H1 (cell line): ENCODE measurements at regions not wholly inside any gene's neighbourhood (a gene's known extent, or its start where the extent isn't known, plus 50 kb on each side); places are given as distances from the start of the nearest gene placed in this dataset.

Experiments used
- CTCF ChIA-PET: fragments of 300-600 bp; sonication (Branson Sonifier 250); formaldehyde crosslinking; loops from one replicate; lab custom pipeline; 2021; ENCODE audit not compliant: partially characterized antibody; lab: Charles Lee
- POLR2A ChIA-PET: fragments of 300-600 bp; sonication (Branson Sonifier 250); formaldehyde crosslinking; loops from one replicate; lab custom pipeline; 2021; ENCODE audit warnings: inconsistent platforms; ENCODE audit not compliant: partially characterized antibody; lab: Charles Lee
- DNase-seq, 2 experiments: peaks; one replicate each; pipeline versions ENCODE4 v3.0.0 to v3.0.0-alpha.2; 2010 to 2022; ENCODE audit warnings: low spot score in 2 of 2, low read depth in 1 of 2, mixed read lengths in 1 of 2
- FAIRE-seq: peaks from 2 replicates; lab custom pipeline; 2011; peaks lifted over from hg19 to GRCh38; lab: Jason Lieb, UNC
- H2AFZ ChIP-seq: 2 replicates; pipeline ENCODE4 v1.8.1; 2012; ENCODE audit warnings: low read length, inconsistent platforms
- H2AK5ac ChIP-seq: 2 replicates; pipeline ENCODE4 v1.6.1; 2013; ENCODE audit warnings: low read depth, low read length
- H2BK120ac ChIP-seq: replicated peaks from 2 replicates; pipeline ENCODE3; 2013; ENCODE audit warnings: low read depth, low read length, inconsistent platforms
- H2BK12ac ChIP-seq: 2 replicates; pipeline ENCODE4 v1.6.1; 2013; ENCODE audit warnings: low read depth, low read length
- H2BK15ac ChIP-seq: 2 replicates; pipeline ENCODE4 v1.6.1; 2013; ENCODE audit warnings: low read length
- H2BK20ac ChIP-seq: 2 replicates; pipeline ENCODE4 v1.6.1; 2013; ENCODE audit warnings: low read length
- H2BK5ac ChIP-seq: 2 replicates; pipeline ENCODE4 v1.6.1; 2013; ENCODE audit warnings: low read depth, low read length
- H3K14ac ChIP-seq: 2 replicates; pipeline ENCODE4 v1.6.1; 2013; ENCODE audit warnings: inconsistent platforms; ENCODE audit not compliant: insufficient read length
- H3K18ac ChIP-seq: 2 replicates; pipeline ENCODE4 v1.6.1; 2013; ENCODE audit warnings: low read length; ENCODE audit errors: extremely low read depth
- H3K23ac ChIP-seq: 2 replicates; pipeline ENCODE4 v1.6.1; 2013; ENCODE audit warnings: inconsistent platforms; ENCODE audit not compliant: insufficient read length
- H3K23me2 ChIP-seq: 2 replicates; pipeline ENCODE4 v1.6.1; 2013; ENCODE audit warnings: low read depth, low read length
- H3K27ac ChIP-seq: 2 replicates; pipeline ENCODE4 v1.6.1; 2011; ENCODE audit warnings: low read depth, low read length, inconsistent platforms
- H3K27me3 ChIP-seq, 4 experiments: replicated peaks in 1 of 4; 1 replicate in 1 of 4; 2 replicates in 3 of 4; pipeline versions ENCODE4 v1.6.1 to v1.8.1; 2011 to 2013; ENCODE audit warnings: low read length in 3 of 4, mild to moderate bottlenecking in 3 of 4, inconsistent platforms in 2 of 4, mixed read lengths in 2 of 4, moderate library complexity in 1 of 4; ENCODE audit not compliant: control insufficient read depth in 3 of 4, insufficient read depth in 3 of 4; ENCODE audit errors: extremely low read depth in 1 of 4
- H3K36me3 ChIP-seq, 4 experiments: 2 replicates each; pipeline versions ENCODE4 v1.6.1 to v1.8.1; 2011 to 2013; ENCODE audit warnings: mild to moderate bottlenecking in 4 of 4, low read length in 3 of 4, moderate library complexity in 2 of 4, control low read depth in 1 of 4, inconsistent platforms in 1 of 4; ENCODE audit not compliant: insufficient read depth in 4 of 4, control insufficient read depth in 2 of 4
- H3K4ac ChIP-seq: replicated peaks from 2 replicates; pipeline ENCODE3; 2013; ENCODE audit warnings: low read length, low read depth, mixed read lengths, inconsistent platforms; ENCODE audit not compliant: insufficient read length
- H3K4me1 ChIP-seq, 4 experiments: replicated peaks in 1 of 4; 1 replicate in 1 of 4; 2 replicates in 3 of 4; pipeline versions ENCODE4 v1.6.1 to v1.8.1; 2011 to 2013; ENCODE audit warnings: low read length in 3 of 4, inconsistent platforms in 2 of 4, mixed read lengths in 1 of 4; ENCODE audit not compliant: insufficient read depth in 4 of 4, control insufficient read depth in 3 of 4
- H3K4me2 ChIP-seq, 2 experiments: 2 replicates each; pipeline versions ENCODE4 v1.6.1 to v1.8.1; 2011 to 2013; ENCODE audit warnings: low read depth in 2 of 2, low read length in 2 of 2, control low read depth in 1 of 2, inconsistent platforms in 1 of 2, mild to moderate bottlenecking in 1 of 2; ENCODE audit not compliant: insufficient read depth in 1 of 2
- H3K4me3 ChIP-seq, 4 experiments: fragments of 200-600, 300-600 bp in 1 of 4; sonication (generic), shearing (Covaris generic), sonication (Bioruptor Twin) in 1 of 4; 2 replicates each; pipeline versions ENCODE4 v1.5.1 to v1.8.1; 2011 to 2016; ENCODE audit warnings: low read length in 4 of 4, low read depth in 3 of 4, control low read depth in 2 of 4, inconsistent platforms in 2 of 4, mild to moderate bottlenecking in 2 of 4, mixed read lengths in 1 of 4, moderate library complexity in 1 of 4; ENCODE audit not compliant: insufficient read depth in 2 of 4; ENCODE audit errors: extremely low read depth in 1 of 4
- H3K56ac ChIP-seq: replicated peaks from 2 replicates; pipeline ENCODE3; 2013; ENCODE audit warnings: low read depth, mild to moderate bottlenecking, mixed read lengths, low read length, inconsistent platforms; ENCODE audit not compliant: insufficient read length
- H3K79me1 ChIP-seq: 2 replicates; pipeline ENCODE4 v1.6.1; 2013; ENCODE audit warnings: low read depth, low read length, control low read depth
- H3K79me2 ChIP-seq, 2 experiments: 2 replicates each; pipeline versions ENCODE4 v1.6.1 to v1.8.1; 2012 to 2013; ENCODE audit warnings: low read length in 2 of 2, mild to moderate bottlenecking in 2 of 2, inconsistent platforms in 1 of 2; ENCODE audit not compliant: insufficient read depth in 2 of 2, control insufficient read depth in 1 of 2
- H3K9ac ChIP-seq, 4 experiments: replicated peaks in 1 of 4; 1 replicate in 1 of 4; 2 replicates in 3 of 4; pipeline versions ENCODE4 v1.6.1 to v1.8.1; 2011 to 2013; ENCODE audit warnings: low read depth in 3 of 4, low read length in 3 of 4, control low read depth in 2 of 4, mild to moderate bottlenecking in 2 of 4, moderate library complexity in 2 of 4, inconsistent platforms in 1 of 4; ENCODE audit errors: extremely low read depth in 1 of 4
- H3K9me3 ChIP-seq, 2 experiments: 2 replicates each; pipeline versions ENCODE4 v1.6.1 to v1.8.1; 2012 to 2013; ENCODE audit warnings: mild to moderate bottlenecking in 2 of 2, moderate library complexity in 2 of 2, control low read depth in 1 of 2, inconsistent platforms in 1 of 2, low read depth in 1 of 2, low read length in 1 of 2, mixed read lengths in 1 of 2; ENCODE audit not compliant: insufficient read depth in 2 of 2
- H4K20me1 ChIP-seq, 2 experiments: replicated peaks in 1 of 2; 2 replicates each; pipeline versions ENCODE3 to v1.8.1; 2011 to 2013; ENCODE audit warnings: inconsistent platforms in 2 of 2, low read length in 2 of 2, mild to moderate bottlenecking in 1 of 2; ENCODE audit not compliant: insufficient read depth in 2 of 2, control insufficient read depth in 1 of 2
- H4K5ac ChIP-seq: 2 replicates; pipeline ENCODE4 v1.6.1; 2013; ENCODE audit warnings: low read length, low read depth, mixed read lengths, inconsistent platforms; ENCODE audit not compliant: insufficient read length
- H4K8ac ChIP-seq: 2 replicates; pipeline ENCODE4 v1.8.0; 2013; ENCODE audit warnings: mild to moderate bottlenecking, moderate library complexity, low read length, inconsistent platforms; ENCODE audit not compliant: insufficient read depth; ENCODE audit errors: extremely low read depth
- H4K91ac ChIP-seq: replicated peaks from 2 replicates; pipeline ENCODE3; 2013; ENCODE audit warnings: low read length, mixed read lengths, inconsistent platforms; ENCODE audit not compliant: insufficient read length
- CHD2 ChIP-seq: IDR thresholded peaks from 2 replicates; pipeline ENCODE4 v1.6.1; 2012; ENCODE audit warnings: low read length, improper control_type of control experiment
- CREB1 ChIP-seq: IDR thresholded peaks from 2 replicates; pipeline ENCODE4 v1.6.1; 2012; ENCODE audit warnings: inconsistent platforms
- CTBP2 ChIP-seq: IDR thresholded peaks from 2 replicates; pipeline ENCODE4 v1.7.0; 2011; ENCODE audit warnings: borderline replicate concordance, mild to moderate bottlenecking, moderate library complexity, mixed read lengths, low read length; ENCODE audit not compliant: insufficient read depth, insufficient read length
- CTCF ChIP-seq, 3 experiments: IDR thresholded peaks; 1 replicate in 2 of 3; 2 replicates in 1 of 3; pipeline versions ENCODE4 v1.5.1 to v1.6.1; 2011; ENCODE audit warnings: low read length in 3 of 3, mild to moderate bottlenecking in 3 of 3, inconsistent platforms in 2 of 3, low read depth in 1 of 3, moderate library complexity in 1 of 3; ENCODE audit not compliant: insufficient read depth in 1 of 3; ENCODE audit errors: control extremely low read depth in 1 of 3
- EZH2 ChIP-seq: fragments of 200-600 bp; sonication (generic); IDR thresholded peaks from 2 replicates; pipeline ENCODE4 v1.7.1; 2012; ENCODE audit warnings: low read depth, mild to moderate bottlenecking, moderate library complexity, low read length, inconsistent platforms; ENCODE audit not compliant: severe bottlenecking
- POLR2A ChIP-seq, 2 experiments: IDR thresholded peaks; 1 replicate in 1 of 2; 2 replicates in 1 of 2; pipeline ENCODE4 v1.6.1; 2011; ENCODE audit warnings: low read depth in 2 of 2, low read length in 2 of 2, mild to moderate bottlenecking in 2 of 2; ENCODE audit errors: control extremely low read depth in 1 of 2
- POU5F1 ChIP-seq: IDR thresholded peaks from 2 replicates; pipeline ENCODE4 v1.6.1; 2011; ENCODE audit warnings: low read depth, mild to moderate bottlenecking, low read length, moderate library complexity
- RNF2 ChIP-seq: fragments of 200-900, 300-1000 bp; sonication (generic); IDR thresholded peaks from 2 replicates; pipeline ENCODE4 v1.7.1; 2016; ENCODE audit warnings: borderline replicate concordance, low read depth, mild to moderate bottlenecking, antibody characterized with exemption, low read length; ENCODE audit not compliant: poor library complexity, severe bottlenecking; ENCODE audit errors: missing control alignments
- RXRA ChIP-seq: IDR thresholded peaks from 2 replicates; pipeline ENCODE4 v1.6.1; 2011; ENCODE audit warnings: low read depth, mild to moderate bottlenecking, low read length, moderate library complexity; ENCODE audit not compliant: insufficient read depth
- SAP30 ChIP-seq: fragments of 300-600 bp; sonication (generic); IDR thresholded peaks from 2 replicates; pipeline ENCODE4 v1.7.1; 2012; ENCODE audit warnings: low read length, moderate library complexity, mild to moderate bottlenecking, inconsistent platforms; ENCODE audit not compliant: insufficient read depth, insufficient replicate concordance
- SIRT6 ChIP-seq: IDR thresholded peaks from one replicate; pipeline ENCODE4 v1.7.1; 2012; ENCODE audit warnings: low read length, inconsistent platforms
- TAF1 ChIP-seq: IDR thresholded peaks from 2 replicates; pipeline ENCODE4 v1.6.1; 2011; ENCODE audit warnings: mild to moderate bottlenecking, low read depth, low read length
- WGBS, 2 experiments: shearing (Covaris generic) in 1 of 2; methylation state at CpG; one replicate each; pipeline versions ENCODE4 v1.1.6 to v1.1.7; 2013 to 2015; ENCODE audit warnings: low lambda C conversion rate in 2 of 2, mixed read lengths in 2 of 2, inconsistent platforms in 1 of 2, low coverage in 1 of 2, missing lambda C conversion rate in 1 of 2; ENCODE audit not compliant: insufficient replicate concordance in 2 of 2, insufficient coverage in 1 of 2, insufficient read length in 1 of 2; ENCODE audit errors: extremely low coverage in 1 of 2, missing lambda C conversion rate in 1 of 2; 5-methylcytosine and 5-hydroxymethylcytosine counted together

DNA sequence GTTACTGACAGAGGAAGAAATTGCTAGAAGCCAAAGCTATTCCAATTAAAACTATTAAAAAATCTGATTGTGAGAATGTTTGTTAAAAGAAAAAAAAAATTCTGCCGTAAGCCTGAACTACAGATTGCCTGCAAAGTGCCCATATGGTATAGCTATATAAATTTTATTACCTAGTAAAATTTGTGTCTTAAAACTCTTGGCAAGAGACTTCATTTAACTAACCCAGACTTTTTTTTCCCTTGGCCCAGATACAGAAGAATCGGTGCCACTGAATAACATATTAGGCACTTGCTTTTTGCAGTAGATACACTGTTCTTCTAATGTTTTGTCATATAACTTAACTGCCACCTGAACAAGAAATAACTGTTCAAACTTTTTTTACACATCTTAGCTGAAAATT is 125.5 kb downstream of the RPS29 start:
- CTCF ChIA-PET: interaction anchor here (0.6 to 7.3 kb wide), 33 partner anchors 10 to 1543 kb away, joined by 3 to 51 read pairs (median 6); partner anchors contain the start of gene RPS29
- H3K23me2 ChIP-seq: no peaks in the 10 kb centered on the region
- peaks cover 0 to 7% (median 5%) of the 10 kb centered on the region in 4 experiments; a peak in 4 of 7 replicates for H3K4me1 ChIP-seq
- H2BK120ac ChIP-seq: no peak overlapping the region
- H3K9ac ChIP-seq: no peak overlapping the region
- no peak overlapping the region for H3K23ac ChIP-seq
- no peak overlapping the region for H3K4me2 ChIP-seq
- H3K27ac ChIP-seq: no peak overlapping the region
- no peak overlapping the region for H3K14ac ChIP-seq
- no peak overlapping the region for H2BK20ac ChIP-seq
- no peak overlapping the region for H4K91ac ChIP-seq
- no peak overlapping the region for H2BK12ac ChIP-seq
- FAIRE-seq: no peak
- no peaks in the 10 kb centered on the region for H3K9me3 ChIP-seq
- POLR2A ChIA-PET: interaction anchor here (0.6 kb wide), 1 partner anchor 310 kb away, joined by 3 read pairs; no protein-coding TSS in a partner anchor
- H3K56ac ChIP-seq: no peak overlapping the region
- H3K36me3 ChIP-seq: no peaks in the 10 kb centered on the region
- no peak for DNase-seq
- no peak overlapping the region for H2BK15ac ChIP-seq
- H3K4ac ChIP-seq: no peak overlapping the region
- no peak overlapping the region for H2AK5ac ChIP-seq
- no peak overlapping the region for H2BK5ac ChIP-seq
- no peak overlapping the region for H3K4me3 ChIP-seq
- no peak overlapping the region for H4K5ac ChIP-seq
- 93% methylated on average over 2 of the region's 2 CpGs; no CpG with 5 or more reads in 1 of the 2 experiments for WGBS, 2 experiments
- no peak overlapping the region for H4K8ac ChIP-seq
- no peaks in the 10 kb centered on the region for H4K20me1 ChIP-seq
- no peaks in the 10 kb centered on the region for H3K79me2 ChIP-seq
- H3K27me3 ChIP-seq: no peaks in the 10 kb centered on the region
- H2AFZ ChIP-seq: no peak overlapping the region
- no peaks in the 10 kb centered on the region for H3K79me1 ChIP-seq
- H3K18ac ChIP-seq: no peak overlapping the region
- no peak for TF ChIP-seq SAP30
- no peak for TF ChIP-seq POU5F1
- TF ChIP-seq TAF1: no peak
- no peak for TF ChIP-seq SIRT6
- TF ChIP-seq CHD2: no peak
- no peak for TF ChIP-seq RNF2
- no peak for TF ChIP-seq POLR2A (IDR thresholded peaks at IDR 0.05; ENCODE audit: control extremely low read depth in 1 of 2, low read depth in 2 of 2, low read length in 2 of 2)
- TF ChIP-seq CTBP2: no peak
- TF ChIP-seq EZH2: no peak
- no peak for TF ChIP-seq CREB1
- no peak for TF ChIP-seq RXRA
- TF ChIP-seq CTCF (IDR thresholded peaks at IDR 0.05; ENCODE audit: control extremely low read depth in 1 of 3, insufficient read depth in 1 of 3, low read depth in 1 of 3, low read length in 3 of 3): no peak
